HCT116 (cell line): ENCODE measurements at regions not wholly inside any gene's neighbourhood (a gene's known extent, or its start where the extent isn't known, plus 50 kb on each side); places are given as distances from the start of the nearest gene placed in this dataset.

ENCODE experiments used
- CTCF ChIP-seq, 3 experiments: fragments of 200-600 bp in 1 of 3; sonication (generic) in 1 of 3; IDR thresholded peaks in 2 of 3; conservative IDR thresholded peaks in 1 of 3; 2 replicates each; pipeline ENCODE4 v1.5.1; 2012 to 2017; ENCODE audit warnings: low read depth in 2 of 3, low read length in 2 of 3, antibody characterized with exemption in 1 of 3, borderline replicate concordance in 1 of 3, control low read depth in 1 of 3, mild to moderate bottlenecking in 1 of 3, mixed read lengths in 1 of 3, mixed run types in 1 of 3, moderate library complexity in 1 of 3; ENCODE audit not compliant: insufficient read depth in 1 of 3
- EZH2phosphoT487 ChIP-seq: fragments of 200-600 bp; IDR thresholded peaks from 2 replicates; pipeline ENCODE4 v1.6.1; 2018; ENCODE audit warnings: antibody characterized with exemption, borderline replicate concordance

GRCh38 chr12:86312232-86312631 is 56.0 kb upstream of the MGAT4C start (continued):
- TF ChIP-seq CTCF (IDR thresholded peaks at IDR 0.05 in 2 of 3, conservative IDR thresholded peaks at IDR 0.05 in 1 of 3; ENCODE audit: borderline replicate concordance in 1 of 3, insufficient read depth in 1 of 3, low read depth in 2 of 3, low read length in 2 of 3) (no peak), EZH2phosphoT487 (no peak)
